ENCODE measurements at regions not wholly inside any gene's neighbourhood (a gene's known extent, or its start where the extent isn't known, plus 50 kb on each side); places are given as distances from the start of the nearest gene placed in this dataset.

- H3K4me1 Mint-ChIP-seq (ENCODE audit: low read depth), result peaks cover 29% of the 10 kb centered on the region
- no peaks in the 10 kb centered on the region for H3K9me3 Mint-ChIP-seq
- H3K4me3 Mint-ChIP-seq, result no peak overlapping the region
- TF ChIP-seq CTCF (IDR thresholded peaks at IDR 0.05), result no peak
- H3K27ac Mint-ChIP-seq, result peak overlapping the region; percentile 56; the same call in 1 of the 2 replicates
- peaks cover 6% of the 10 kb centered on the region; the same call in 1 of the 2 replicates for H3K27me3 Mint-ChIP-seq (ENCODE audit: insufficient read depth)
- peak; percentile 75 for DNase-seq
- H3K36me3 Mint-ChIP-seq (ENCODE audit: low read depth), result no peaks in the 10 kb centered on the region
These were observed 695.8 kb downstream of the RNF144A start for GRCh38 chr2:7612969-7613368.

GRCh38 chr2:7613831-7614230 lies 696.6 kb downstream of the RNF144A start:
- no peaks in the 10 kb centered on the region for H3K36me3 Mint-ChIP-seq (ENCODE audit: low read depth)
- DNase-seq, result no peak
- peaks cover 6% of the 10 kb centered on the region; the same call in 1 of the 2 replicates for H3K27me3 Mint-ChIP-seq (ENCODE audit: insufficient read depth)
- H3K27ac Mint-ChIP-seq, result no peak overlapping the region
- no peak for TF ChIP-seq CTCF (IDR thresholded peaks at IDR 0.05)
- H3K4me1 Mint-ChIP-seq (ENCODE audit: low read depth), result peaks cover 29% of the 10 kb centered on the region
- no peaks in the 10 kb centered on the region for H3K9me3 Mint-ChIP-seq
- H3K4me3 Mint-ChIP-seq, result no peak overlapping the region

- no peaks in the 10 kb centered on the region for H3K9me3 Mint-ChIP-seq
- no peak overlapping the region for H3K27ac Mint-ChIP-seq
- no peaks in the 10 kb centered on the region for H3K36me3 Mint-ChIP-seq (ENCODE audit: low read depth)
- DNase-seq, result no peak
- TF ChIP-seq CTCF (IDR thresholded peaks at IDR 0.05), result no peak
- no peak overlapping the region for H3K4me3 Mint-ChIP-seq
- peaks cover 26% of the 10 kb centered on the region for H3K4me1 Mint-ChIP-seq (ENCODE audit: low read depth)
- no peaks in the 10 kb centered on the region; the same call in 1 of the 2 replicates for H3K27me3 Mint-ChIP-seq (ENCODE audit: insufficient read depth)
These were observed 700.8 kb downstream of the RNF144A start for GRCh38 chr2:7618031-7618430.

- DNase-seq, result no peak
- Mint-ChIP-seq H3K27ac (no peak overlapping the region), H3K4me1 (ENCODE audit: low read depth) (peaks cover 13% of the 10 kb centered on the region; the same call in 1 of the 2 replicates), H3K36me3 (ENCODE audit: low read depth) (no peaks in the 10 kb centered on the region), H3K9me3 (no peaks in the 10 kb centered on the region), H3K27me3 (ENCODE audit: insufficient read depth) (no peaks in the 10 kb centered on the region; the same call in 1 of the 2 replicates), H3K4me3 (no peak overlapping the region)
- no peak for TF ChIP-seq CTCF (IDR thresholded peaks at IDR 0.05)
These were observed 702.2 kb downstream of the RNF144A start for GRCh38 chr2:7619203-7619970.

GRCh38 chr2:7620255-7620654 lies 703.0 kb downstream of the RNF144A start:
- Mint-ChIP-seq H3K4me1 (ENCODE audit: low read depth) (peaks cover 13% of the 10 kb centered on the region; the same call in 1 of the 2 replicates), H3K36me3 (ENCODE audit: low read depth) (no peaks in the 10 kb centered on the region), H3K27me3 (ENCODE audit: insufficient read depth) (no peaks in the 10 kb centered on the region), H3K27ac (no peak overlapping the region), H3K4me3 (no peak overlapping the region), H3K9me3 (no peaks in the 10 kb centered on the region)
- TF ChIP-seq CTCF (IDR thresholded peaks at IDR 0.05), result no peak
- DNase-seq, result no peak

Data from HFFc6 (cell line).